Stomach (tissue), 8 donors: ENCODE measurements at regions not wholly inside any gene's neighbourhood (a gene's known extent, or its start where the extent isn't known, plus 50 kb on each side); places are given as distances from the start of the nearest gene placed in this dataset.

Experiments
- DNase-seq, 2 donors: peaks; one replicate each; pipeline versions ENCODE4 v3.0.0 to v3.0.0-alpha.2; 2013 to 2019
- H3K27ac ChIP-seq, 5 donors: fragments of 200-600 bp in 4 of 5; sonication (generic) in 4 of 5; one replicate each; pipeline ENCODE4 v1.5.1; 2013 to 2019; ENCODE audit warnings: mild to moderate bottlenecking in 1 of 5, moderate library complexity in 1 of 5
- H3K27me3 ChIP-seq, 3 donors: fragments of 200-600 bp; sonication (generic); one replicate each; pipeline ENCODE4 v1.5.1; 2017 to 2019; ENCODE audit warnings: mixed run types in 1 of 3
- H3K36me3 ChIP-seq, 4 donors: fragments of 200-600 bp; sonication (generic); 1 replicate in 3 of 4; 2 replicates in 1 of 4; pipeline ENCODE4 v1.5.1; 2016 to 2019
- H3K4me1 ChIP-seq, 4 donors: fragments of 200-600 bp; sonication (generic); one replicate each; pipeline ENCODE4 v1.5.1; 2016 to 2019
- H3K4me3 ChIP-seq, 4 donors: fragments of 200-600 bp; sonication (generic) in 3 of 4; one replicate each; pipeline ENCODE4 v1.5.1; 2016 to 2019; ENCODE audit warnings: mild to moderate bottlenecking in 1 of 4
- H3K9me3 ChIP-seq, 4 donors: fragments of 200-600 bp; sonication (generic); one replicate each; pipeline ENCODE4 v1.5.1; 2016 to 2019
- CTCF ChIP-seq, 7 experiments: fragments of 450-650 bp in 4 of 7; fragments of 200-600 bp in 3 of 7; sonication (generic) in 3 of 7; IDR thresholded peaks; one replicate each; pipeline ENCODE4 v1.5.1; 2016 to 2019; ENCODE audit warnings: antibody characterized with exemption in 7 of 7, control low read depth in 2 of 7, mild to moderate bottlenecking in 1 of 7
- EP300 ChIP-seq: sonication (generic); formaldehyde crosslinking; IDR thresholded peaks from one replicate; pipeline ENCODE4 v1.6.1; 2017; ENCODE audit warnings: antibody characterized with exemption
- POLR2A ChIP-seq, 4 donors: fragments of 450-650 bp; IDR thresholded peaks; one replicate each; pipeline ENCODE4 v1.6.1; 2016; ENCODE audit warnings: antibody characterized with exemption in 4 of 4, control low read depth in 2 of 4, mild to moderate bottlenecking in 1 of 4, moderate library complexity in 1 of 4
- POLR2AphosphoS5 ChIP-seq, 3 donors: sonication (generic); formaldehyde crosslinking; IDR thresholded peaks; one replicate each; pipeline ENCODE4 v1.6.1; 2016; ENCODE audit warnings: antibody characterized with exemption in 3 of 3
- WGBS, 5 donors: extraction: QIAGEN DNeasy Blood & Tissue Kit in 3 of 5; methylation state at CpG; one replicate each; pipeline versions ENCODE4 v1.1.5 to v1.1.7; 2013 to 2018; 5-methylcytosine and 5-hydroxymethylcytosine counted together
- intact Hi-C: fragments of 100-400 bp; cut with DNase I; formaldehyde crosslinking; loops from one replicate; pipeline ENCODE4 v1.15.1; 2023; ENCODE audit warnings: low total_unique reads
- donor health status: healthy with polysubstance abuse.
- donor health status: Bipolar disorder and iron deficiency.
- donor health status: healthy.

- DNase-seq, result no peak
- no peaks in the 10 kb centered on the region for H3K27me3 ChIP-seq
- intact Hi-C loops, result no loop called here
- peaks cover 0 to 35% (median 17%) of the 10 kb centered on the region in 4 donors for H3K4me1 ChIP-seq
- no peak for TF ChIP-seq POLR2A (IDR thresholded peaks at IDR 0.05)
- TF ChIP-seq CTCF (IDR thresholded peaks at IDR 0.05), result no peak
- no peak for TF ChIP-seq EP300
- TF ChIP-seq POLR2AphosphoS5 (IDR thresholded peaks at IDR 0.05), result no peak
- H3K36me3 ChIP-seq, result peaks cover 9 to 41% (median 24%) of the 10 kb centered on the region in 4 donors
- H3K4me3 ChIP-seq, result no peak overlapping the region
- peak overlapping the region in 1 of 5 donors; percentile 1 for H3K27ac ChIP-seq
- H3K9me3 ChIP-seq, result peaks cover 0 to 6% (median 0%) of the 10 kb centered on the region in 4 donors
- 87 to 96% (median 93%) methylated on average over 5 of the region's 5 CpGs for WGBS, 5 donors
Measured at GRCh38 chr7:130975731-130976130, 241.7 kb upstream of the KLF14 start.

- H3K4me3 ChIP-seq, result no peak overlapping the region
- H3K4me1 ChIP-seq, result peaks cover 35 to 77% (median 54%) of the 10 kb centered on the region in 4 donors
- intact Hi-C loops, result no loop called here
- H3K36me3 ChIP-seq, result peaks cover 9 to 39% (median 15%) of the 10 kb centered on the region in 4 donors
- peak overlapping the region in 4 of 5 donors; percentile 16 to 51 (median 46) for H3K27ac ChIP-seq
- H3K27me3 ChIP-seq, result no peaks in the 10 kb centered on the region
- H3K9me3 ChIP-seq, result no peaks in the 10 kb centered on the region
- WGBS, 5 donors, result 23 to 28% (median 28%) methylated on average over 3 of the region's 3 CpGs
- TF ChIP-seq POLR2AphosphoS5 (IDR thresholded peaks at IDR 0.05), result peak in 1 of 3 donors; percentile 34
- TF ChIP-seq CTCF (IDR thresholded peaks at IDR 0.05), result peak in 5 of 7 experiments; percentile 42 to 89 (median 59)
- TF ChIP-seq EP300, result no peak
- no peak for TF ChIP-seq POLR2A (IDR thresholded peaks at IDR 0.05)
- DNase-seq, result peak in 1 of 2 donors; percentile 55
Measured at GRCh38 chr7:130982160-130982638, 248.2 kb upstream of the KLF14 start.

GRCh38 chr7:130982651-130983050, 248.6 kb upstream of the KLF14 start:
- H3K4me1 ChIP-seq, result peaks cover 35 to 81% (median 57%) of the 10 kb centered on the region in 4 donors
- no peak overlapping the region for H3K4me3 ChIP-seq
- peak overlapping the region; percentile 16 to 58 (median 48) for H3K27ac ChIP-seq

GRCh38 chr7:130985361-130985760, 251.4 kb upstream of the KLF14 start:
- Histone ChIP-seq H3K4me3 (no peak overlapping the region), H3K9me3 (no peaks in the 10 kb centered on the region), H3K4me1 (peaks cover 45 to 95% (median 79%) of the 10 kb centered on the region in 4 donors), H3K27me3 (no peaks in the 10 kb centered on the region), H3K36me3 (peaks cover 6 to 27% (median 14%) of the 10 kb centered on the region in 4 donors), H3K27ac (peak overlapping the region in 4 of 5 donors; percentile 12 to 42 (median 22))
- intact Hi-C loops, result no loop called here
- TF ChIP-seq EP300, result no peak
- TF ChIP-seq POLR2AphosphoS5 (IDR thresholded peaks at IDR 0.05), result no peak
- no peak for TF ChIP-seq CTCF (IDR thresholded peaks at IDR 0.05)
- no peak for TF ChIP-seq POLR2A (IDR thresholded peaks at IDR 0.05)
- WGBS, 5 donors, result 85 to 90% (median 89%) methylated on average over 4 of the region's 4 CpGs
- DNase-seq, result no peak

More at GRCh38 chr7:130982651-130983050, 248.6 kb upstream of the KLF14 start:
- no peaks in the 10 kb centered on the region for H3K27me3 ChIP-seq
- WGBS, 5 donors, result 48 to 64% (median 53%) methylated on average over 3 of the region's 3 CpGs
- H3K9me3 ChIP-seq, result no peaks in the 10 kb centered on the region
- DNase-seq, result no peak
- TF ChIP-seq CTCF (IDR thresholded peaks at IDR 0.05), result no peak
- no peak for TF ChIP-seq POLR2AphosphoS5 (IDR thresholded peaks at IDR 0.05)
- TF ChIP-seq EP300, result no peak
- TF ChIP-seq POLR2A (IDR thresholded peaks at IDR 0.05), result no peak
- peaks cover 9 to 38% (median 14%) of the 10 kb centered on the region in 4 donors for H3K36me3 ChIP-seq
- intact Hi-C loops, result no loop called here
